ENCODE measurements at regions not wholly inside any gene's neighbourhood (a gene's known extent, or its start where the extent isn't known, plus 50 kb on each side); places are given as distances from the start of the nearest gene placed in this dataset.

DNA sequence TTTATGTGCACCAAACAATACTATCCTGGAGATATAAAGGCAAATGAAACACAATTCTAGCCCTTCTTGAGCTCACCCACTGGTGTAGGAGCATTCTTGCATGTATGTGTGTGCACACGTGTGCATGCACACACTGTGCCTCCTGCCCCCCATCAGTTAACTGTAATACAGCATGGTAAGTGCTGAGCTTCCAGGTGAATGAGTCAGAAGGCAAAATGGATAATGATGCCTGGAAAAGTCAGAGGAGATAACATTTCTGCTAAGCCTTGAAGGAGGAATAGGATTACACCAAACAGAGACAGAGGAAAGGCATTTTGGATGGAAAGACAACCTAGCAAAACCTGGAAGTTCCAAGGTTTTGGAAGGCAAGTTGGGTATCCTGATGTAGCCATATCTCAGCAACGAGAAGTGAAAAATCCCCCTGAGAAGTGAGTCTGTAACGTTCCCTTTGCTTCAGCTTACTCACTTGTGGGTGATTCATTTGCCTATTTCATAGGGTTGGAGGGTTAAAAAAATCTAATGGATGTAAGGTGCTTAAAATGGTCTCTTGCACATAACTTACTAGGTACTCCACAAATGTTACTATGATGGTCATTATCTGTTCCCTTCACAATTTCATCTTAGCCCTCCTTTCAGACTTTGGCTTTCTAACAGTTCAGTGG, 101.4 kb upstream of the STC2 start:
- TF ChIP-seq CTCF (IDR thresholded peaks at IDR 0.05; ENCODE audit: control extremely low read depth in 1 of 3, insufficient read depth in 1 of 3, low read depth in 1 of 3, low read length in 3 of 3), result no peak
- TF ChIP-seq JUND (IDR thresholded peaks at IDR 0.05; ENCODE audit: low read length), result no peak

Measured in H1 (cell line).